A549 (cell line): ENCODE measurements at regions not wholly inside any gene's neighbourhood (a gene's known extent, or its start where the extent isn't known, plus 50 kb on each side); places are given as distances from the start of the nearest gene placed in this dataset.

ENCODE experiments used
- ATAC-seq, 2 experiments: fragments of 200-7000 bp in 1 of 2; fragments of >200 bp in 1 of 2; cut with Nextera tagmentation in 1 of 2; cut with Tn5 transposase in 1 of 2; 3 replicates each; pipeline versions ENCODE4 v1.8.0 to v1.9.1; 2018 to 2020; ENCODE audit warnings: mild to moderate bottlenecking in 1 of 2, moderate library complexity in 1 of 2
- CTCF ChIA-PET: fragments of 300-600 bp; sonication (Branson Sonifier 250); formaldehyde crosslinking; extraction: SDS; loops from one replicate; lab custom pipeline; 2021; ENCODE audit warnings: antibody characterized with exemption, inconsistent platforms; lab: Yijun Ruan, JAX
- POLR2A ChIA-PET: fragments of 350-600 bp; formaldehyde crosslinking; extraction: SDS; loops from one replicate; lab custom pipeline; 2021; ENCODE audit warnings: antibody characterized with exemption, inconsistent platforms; lab: Yijun Ruan, JAX
- DNase-seq, 2 experiments: peaks; one replicate each; pipeline versions ENCODE4 v3.0.0 to v3.0.0-alpha.2; 2011 to 2016; ENCODE audit warnings: low read depth in 1 of 2, low spot score in 1 of 2
- FAIRE-seq: peaks from 2 replicates; lab custom pipeline; 2011; peaks lifted over from hg19 to GRCh38; lab: Jason Lieb, UNC
- H3K27ac ChIP-seq, 2 experiments: fragments of >200 bp; sonication (Bioruptor Twin); formaldehyde crosslinking; 3 replicates each; pipeline ENCODE4 v1.5.1; 2016 to 2017
- H3K4me1 ChIP-seq: fragments of >200 bp; sonication (Bioruptor Twin); formaldehyde crosslinking; 3 replicates; pipeline ENCODE4 v1.6.1; 2016
- H3K4me2 ChIP-seq: fragments of >200 bp; sonication (Bioruptor Twin); formaldehyde crosslinking; 3 replicates; pipeline ENCODE4 v1.6.1; 2016
- H3K4me3 ChIP-seq: fragments of >200 bp; sonication (Bioruptor Twin); formaldehyde crosslinking; 3 replicates; pipeline ENCODE4 v1.5.1; 2016
- H3K9me3 ChIP-seq: fragments of >200 bp; sonication (Bioruptor Twin); formaldehyde crosslinking; 3 replicates; pipeline ENCODE4 v1.6.1; 2016
- ATOH8 ChIP-seq: fragments of 250-450 bp; sonication (Bioruptor Pico); IDR thresholded peaks from 2 replicates; pipeline ENCODE4 v1.5.0; 2020; ENCODE audit warnings: low read depth, mild to moderate bottlenecking, moderate library complexity
- CBX2 ChIP-seq: fragments of 200-600 bp; sonication (generic); IDR thresholded peaks from 2 replicates; pipeline ENCODE4 v1.6.1; 2016; ENCODE audit warnings: low read depth, mild to moderate bottlenecking, borderline replicate concordance
- CBX8 ChIP-seq: fragments of 200-600 bp; sonication (generic); IDR thresholded peaks from 2 replicates; pipeline ENCODE4 v1.6.1; 2016
- CEBPB ChIP-seq, 2 experiments: fragments of >200 bp in 1 of 2; sonication (Bioruptor Twin) in 1 of 2; formaldehyde crosslinking in 1 of 2; IDR thresholded peaks; 2 replicates each; pipeline ENCODE4 v1.6.1; 2012 to 2016
- CHD2 ChIP-seq: fragments of 150-350 bp; IDR thresholded peaks from 2 replicates; pipeline ENCODE4 v1.6.1; 2014; ENCODE audit warnings: low read length; ENCODE audit not compliant: partially characterized antibody
- E2F6 ChIP-seq: IDR thresholded peaks from 2 replicates; pipeline ENCODE4 v1.6.1; 2012; ENCODE audit warnings: low read depth, borderline replicate concordance
- ELK1 ChIP-seq: fragments of 150-350 bp; IDR thresholded peaks from 2 replicates; pipeline ENCODE4 v1.6.1; 2014; ENCODE audit warnings: low read depth, mild to moderate bottlenecking, low read length
- ESRRA ChIP-seq: fragments of 150-350 bp; IDR thresholded peaks from 2 replicates; pipeline ENCODE4 v1.6.1; 2014; ENCODE audit warnings: mild to moderate bottlenecking, low read length, borderline replicate concordance
- FOSB ChIP-seq: fragments of 250-450 bp; sonication (Bioruptor Pico); IDR thresholded peaks from 2 replicates; pipeline ENCODE4 v1.5.0; 2020; ENCODE audit warnings: mild to moderate bottlenecking, moderate library complexity
- GATA3 ChIP-seq: IDR thresholded peaks from 2 replicates; pipeline ENCODE4 v1.6.1; 2012; ENCODE audit warnings: borderline replicate concordance
- NFE2L2 ChIP-seq: fragments of 150-350 bp; conservative IDR thresholded peaks from 2 replicates; pipeline ENCODE4 v1.6.1; 2014; ENCODE audit warnings: low read length
- NPAS2 ChIP-seq: fragments of 250-450 bp; sonication (Bioruptor Pico); IDR thresholded peaks from 2 replicates; pipeline ENCODE4 v1.8.0; 2022; ENCODE audit warnings: mild to moderate bottlenecking, moderate library complexity, borderline replicate concordance
- NR3C1 ChIP-seq: fragments of >200 bp; sonication (Bioruptor Twin); formaldehyde crosslinking; IDR thresholded peaks from 3 replicates; pipeline ENCODE4 v1.6.1; 2017
- RNF2 ChIP-seq: fragments of 200-600 bp; sonication (generic); IDR thresholded peaks from 2 replicates; pipeline ENCODE4 v1.6.1; 2016; ENCODE audit warnings: low read depth, mild to moderate bottlenecking, antibody characterized with exemption, moderate library complexity, borderline replicate concordance
- TFCP2L1 ChIP-seq: fragments of 250-450 bp; sonication (Bioruptor Pico); IDR thresholded peaks from 2 replicates; pipeline ENCODE4 v1.5.0; 2021; ENCODE audit warnings: mild to moderate bottlenecking
- TP53 ChIP-seq: fragments of 250-450 bp; sonication (Bioruptor Pico); IDR thresholded peaks from 2 replicates; pipeline ENCODE4 v1.5.0; 2021; ENCODE audit warnings: mild to moderate bottlenecking, moderate library complexity
- ZFP36 ChIP-seq: fragments of 450-650 bp; IDR thresholded peaks from 2 replicates; pipeline ENCODE4 v1.6.1; 2014; ENCODE audit warnings: borderline replicate concordance; ENCODE audit not compliant: partially characterized antibody
- WGBS: methylation state at CpG from one replicate; pipeline ENCODE4 v1.1.6; 2017; ENCODE audit errors: missing lambda C conversion rate; 5-methylcytosine and 5-hydroxymethylcytosine counted together

GRCh38 chr15:91484141-91484540 is 369.4 kb upstream of the SLCO3A1 start:
- Histone ChIP-seq H3K4me1 (no peaks in the 10 kb centered on the region), H3K4me3 (no peak overlapping the region), H3K4me2 (no peak overlapping the region), H3K9me3 (no peaks in the 10 kb centered on the region), H3K27ac (no peak overlapping the region)
- ChIA-PET CTCF (no interaction called here), POLR2A (no interaction called here)
- no peak for ATAC-seq
- no peak for DNase-seq
- WGBS: 22% methylated on average over 1 of the region's 1 CpG
- FAIRE-seq: no peak
- TF ChIP-seq GATA3: no peak
- TF ChIP-seq CEBPB (IDR thresholded peaks at IDR 0.05): no peak
- TF ChIP-seq CHD2: no peak
- TF ChIP-seq TFCP2L1 (CRISPR knock-in tag): no peak
- no peak for TF ChIP-seq CBX2
- TF ChIP-seq ATOH8 (CRISPR knock-in tag): no peak
- no peak for TF ChIP-seq ELK1

GRCh38 chr15:91488452-91488851 is 365.1 kb upstream of the SLCO3A1 start:
- no peak overlapping the region for H3K4me3 ChIP-seq
- H3K4me1 ChIP-seq: no peaks in the 10 kb centered on the region
- peak; percentile 89 for FAIRE-seq
- H3K4me2 ChIP-seq: no peak overlapping the region
- WGBS: 55% methylated on average over 4 of the region's 4 CpGs
- no peak for ATAC-seq
- no peak for TF ChIP-seq E2F6
- no peak for TF ChIP-seq CBX8
- no peak for TF ChIP-seq GATA3
- POLR2A ChIA-PET: interaction anchor here (0.7 kb wide), 1 partner anchor 42 kb away, joined by 3 read pairs; no protein-coding TSS in a partner anchor
- DNase-seq: no peak
- CTCF ChIA-PET: interaction anchor here (1.7 kb wide), 1 partner anchor 26 kb away, joined by 5 read pairs; no protein-coding TSS in a partner anchor
- H3K27ac ChIP-seq: no peak overlapping the region
- no peaks in the 10 kb centered on the region for H3K9me3 ChIP-seq

GRCh38 chr15:91490211-91490610 is 363.3 kb upstream of the SLCO3A1 start:
- WGBS: 82% methylated on average over 2 of the region's 2 CpGs
- Histone ChIP-seq H3K4me2 (no peak overlapping the region), H3K4me1 (no peaks in the 10 kb centered on the region), H3K4me3 (no peak overlapping the region)
- POLR2A ChIA-PET: no interaction called here
- TF ChIP-seq NPAS2 (CRISPR knock-in tag): no peak
- no peak for TF ChIP-seq ESRRA
- TF ChIP-seq RNF2: no peak
- no peak for TF ChIP-seq TP53 (CRISPR knock-in tag)
- TF ChIP-seq NFE2L2: no peak
- TF ChIP-seq ZFP36: no peak
- no peak for TF ChIP-seq ELK1
- no peak for TF ChIP-seq CHD2
- no peak for TF ChIP-seq NR3C1
- TF ChIP-seq CBX8: no peak
- no peak for TF ChIP-seq FOSB (CRISPR knock-in tag)
- TF ChIP-seq, all 56 proteins: peak for 0
- FAIRE-seq (no peak), ATAC-seq (no peak), DNase-seq (no peak)
- CTCF ChIA-PET: interaction anchor here (1.7 kb wide), 1 partner anchor 25 kb away, joined by 5 read pairs; no protein-coding TSS in a partner anchor
- Histone ChIP-seq H3K27ac (no peak overlapping the region), H3K9me3 (no peaks in the 10 kb centered on the region)
